H9 (cell line): ENCODE measurements at regions not wholly inside any gene's neighbourhood (a gene's known extent, or its start where the extent isn't known, plus 50 kb on each side); places are given as distances from the start of the nearest gene placed in this dataset.

ENCODE experiments used
- DNase-seq: peaks from one replicate; pipeline ENCODE4 v3.0.0-alpha.2; 2017
- H2AFZ ChIP-seq: one replicate; pipeline ENCODE4 v1.6.1; 2013; ENCODE audit warnings: mild to moderate bottlenecking, low read length, control low read depth, moderate library complexity
- H2AK5ac ChIP-seq: 2 replicates; pipeline ENCODE4 v1.6.1; 2013; ENCODE audit warnings: low read length, control low read depth, mixed read lengths; ENCODE audit not compliant: insufficient read length
- H2BK120ac ChIP-seq: one replicate; pipeline ENCODE4 v1.6.1; 2013; ENCODE audit warnings: low read depth, mild to moderate bottlenecking, low read length, control low read depth, inconsistent platforms; ENCODE audit not compliant: poor library complexity, severe bottlenecking
- H2BK12ac ChIP-seq: 2 replicates; pipeline ENCODE4 v1.6.1; 2013; ENCODE audit warnings: low read length, control low read depth, mixed read lengths, low read depth; ENCODE audit not compliant: insufficient read length
- H2BK15ac ChIP-seq: 2 replicates; pipeline ENCODE4 v1.6.1; 2013; ENCODE audit warnings: low read depth, low read length, control low read depth
- H2BK20ac ChIP-seq: one replicate; pipeline ENCODE4 v1.6.1; 2013; ENCODE audit warnings: low read depth, mild to moderate bottlenecking, low read length, control low read depth, inconsistent platforms; ENCODE audit not compliant: poor library complexity, severe bottlenecking
- H2BK5ac ChIP-seq: 2 replicates; pipeline ENCODE4 v1.6.1; 2013; ENCODE audit warnings: low read length, control low read depth, mixed read lengths; ENCODE audit not compliant: insufficient read length
- H3K14ac ChIP-seq: 2 replicates; pipeline ENCODE4 v1.6.1; 2013; ENCODE audit warnings: low read length, control low read depth; ENCODE audit not compliant: insufficient read depth
- H3K18ac ChIP-seq: 2 replicates; pipeline ENCODE4 v1.6.1; 2013; ENCODE audit warnings: low read depth, mild to moderate bottlenecking, mixed read lengths, low read length, control low read depth; ENCODE audit not compliant: insufficient read length
- H3K23ac ChIP-seq: 2 replicates; pipeline ENCODE4 v1.6.1; 2013; ENCODE audit warnings: low read length, control low read depth, mixed read lengths, low read depth; ENCODE audit not compliant: insufficient read length
- H3K23me2 ChIP-seq: 2 replicates; pipeline ENCODE4 v1.6.1; 2013; ENCODE audit warnings: low read depth, mild to moderate bottlenecking, mixed read lengths, low read length, control low read depth; ENCODE audit not compliant: insufficient read length, poor library complexity, severe bottlenecking
- H3K27ac ChIP-seq: 2 replicates; pipeline ENCODE4 v1.5.1; 2013; ENCODE audit warnings: low read length, control low read depth, mixed read lengths, low read depth; ENCODE audit not compliant: insufficient read length
- H3K27me3 ChIP-seq: 2 replicates; pipeline ENCODE4 v1.6.1; 2013; ENCODE audit warnings: low read length, control low read depth, inconsistent platforms; ENCODE audit not compliant: insufficient read depth
- H3K4ac ChIP-seq: 2 replicates; pipeline ENCODE4 v1.6.1; 2013; ENCODE audit warnings: low read depth, mild to moderate bottlenecking, control low read depth, inconsistent platforms, low read length, moderate library complexity
- H3K4me1 ChIP-seq: 2 replicates; pipeline ENCODE4 v1.6.1; 2013; ENCODE audit warnings: low read length, control low read depth, inconsistent platforms; ENCODE audit not compliant: insufficient read depth
- H3K4me2 ChIP-seq: 2 replicates; pipeline ENCODE4 v1.6.1; 2013; ENCODE audit warnings: low read length, control low read depth, mixed read lengths; ENCODE audit not compliant: insufficient read length, insufficient read depth
- H3K56ac ChIP-seq: 2 replicates; pipeline ENCODE4 v1.6.1; 2013; ENCODE audit warnings: low read depth, mild to moderate bottlenecking, mixed read lengths, low read length, control low read depth; ENCODE audit not compliant: insufficient read length
- H3K79me1 ChIP-seq: 2 replicates; pipeline ENCODE4 v1.6.1; 2013; ENCODE audit warnings: low read depth, mild to moderate bottlenecking, moderate library complexity, low read length, control low read depth, inconsistent platforms; ENCODE audit not compliant: insufficient read depth, poor library complexity, severe bottlenecking
- H3K79me2 ChIP-seq: 2 replicates; pipeline ENCODE4 v1.6.1; 2013; ENCODE audit warnings: low read length, control low read depth, inconsistent platforms; ENCODE audit not compliant: insufficient read depth
- H3K9ac ChIP-seq: 2 replicates; pipeline ENCODE4 v1.6.1; 2013; ENCODE audit warnings: low read length, control low read depth, mixed read lengths; ENCODE audit not compliant: insufficient read length; ENCODE audit errors: extremely low read depth
- H3K9me3 ChIP-seq: one replicate; pipeline ENCODE4 v1.6.1; 2013; ENCODE audit warnings: low read depth, low read length, inconsistent platforms; ENCODE audit not compliant: control insufficient read depth
- H3T11ph ChIP-seq: one replicate; pipeline ENCODE4 v1.6.1; 2013; ENCODE audit warnings: mild to moderate bottlenecking, low read length, control low read depth, inconsistent platforms
- H4K20me1 ChIP-seq: one replicate; pipeline ENCODE4 v1.6.1; 2013; ENCODE audit not compliant: control insufficient read depth, insufficient read length, insufficient read depth
- H4K5ac ChIP-seq: 2 replicates; pipeline ENCODE4 v1.6.1; 2013; ENCODE audit warnings: low read depth, mild to moderate bottlenecking, mixed read lengths, low read length, control low read depth; ENCODE audit not compliant: insufficient read length
- H4K8ac ChIP-seq: replicated peaks from 2 replicates; pipeline ENCODE4 v1.6.1; 2013; ENCODE audit warnings: low read length, control low read depth, mixed read lengths, low read depth; ENCODE audit not compliant: insufficient read length
- H4K91ac ChIP-seq: 2 replicates; pipeline ENCODE4 v1.6.1; 2013; ENCODE audit warnings: low read depth, mild to moderate bottlenecking, moderate library complexity, mixed read lengths, low read length, control low read depth; ENCODE audit not compliant: insufficient read length
- H3K27ac Mint-ChIP-seq, 3 experiments: 2 replicates in 2 of 3; 3 replicates in 1 of 3; pipeline ENCODE4 v1.8.0; 2020 to 2021; ENCODE audit warnings: mixed read lengths in 3 of 3, mild to moderate bottlenecking in 1 of 3, moderate library complexity in 1 of 3
- H3K27me3 Mint-ChIP-seq: 2 replicates; pipeline ENCODE4 v1.8.0; 2021; ENCODE audit warnings: low read depth, mild to moderate bottlenecking, moderate library complexity, mixed read lengths
- H3K36me3 Mint-ChIP-seq, 3 experiments: 2 replicates in 2 of 3; 3 replicates in 1 of 3; pipeline ENCODE4 v1.8.0; 2020 to 2021; ENCODE audit warnings: low read depth in 3 of 3, mixed read lengths in 3 of 3; ENCODE audit not compliant: insufficient read depth in 1 of 3
- H3K4me1 Mint-ChIP-seq, 2 experiments: 2 replicates each; pipeline ENCODE4 v1.8.0; 2020; ENCODE audit warnings: mixed read lengths in 2 of 2
- H3K4me3 Mint-ChIP-seq, 2 experiments: 2 replicates in 1 of 2; 3 replicates in 1 of 2; pipeline ENCODE4 v1.8.0; 2020 to 2021; ENCODE audit warnings: mild to moderate bottlenecking in 2 of 2, mixed read lengths in 2 of 2, moderate library complexity in 1 of 2
- H3K9me3 Mint-ChIP-seq, 2 experiments: 2 replicates in 1 of 2; 3 replicates in 1 of 2; pipeline ENCODE4 v1.8.0; 2020; ENCODE audit warnings: mild to moderate bottlenecking in 2 of 2, mixed read lengths in 2 of 2, moderate library complexity in 1 of 2
- CTCF ChIP-seq: fragments of 200-600 bp; sonication (generic); conservative IDR thresholded peaks from 3 replicates; pipeline ENCODE4 v1.8.0; 2021; ENCODE audit warnings: antibody characterized with exemption, mild to moderate bottlenecking
- WGBS: extraction: QIAGEN DNeasy Blood & Tissue Kit; methylation state at CpG from one replicate; pipeline ENCODE4 v1.1.7; 2013; ENCODE audit warnings: missing lambda C conversion rate, low lambda C conversion rate, mixed read lengths; ENCODE audit not compliant: insufficient read length; ENCODE audit errors: extremely low coverage; 5-methylcytosine and 5-hydroxymethylcytosine counted together

- no peak for DNase-seq
- H3T11ph ChIP-seq = no peak overlapping the region
- H2BK12ac ChIP-seq = no peak overlapping the region
- H3K9ac ChIP-seq = no peak overlapping the region
- TF ChIP-seq CTCF = no peak
- no peaks in the 10 kb centered on the region for H4K20me1 ChIP-seq
- H3K27me3 ChIP-seq = no peaks in the 10 kb centered on the region
- Mint-ChIP-seq H3K27ac (no peak overlapping the region), H3K27me3 (no peaks in the 10 kb centered on the region), H3K4me1 (peaks cover 3 to 7% of the 10 kb centered on the region in 2 experiments), H3K36me3 (no peaks in the 10 kb centered on the region), H3K9me3 (no peaks in the 10 kb centered on the region), H3K4me3 (no peak overlapping the region)
- H2AK5ac ChIP-seq = no peak overlapping the region
- no peak overlapping the region for H2BK5ac ChIP-seq
- H2AFZ ChIP-seq = no peak overlapping the region
- no peak overlapping the region for H4K5ac ChIP-seq
- H3K79me2 ChIP-seq = no peaks in the 10 kb centered on the region
- H2BK15ac ChIP-seq = no peak overlapping the region
- no peak overlapping the region for H4K91ac ChIP-seq
- no peak overlapping the region for H3K18ac ChIP-seq
- H3K56ac ChIP-seq = no peak overlapping the region
- H3K14ac ChIP-seq = no peak overlapping the region
- H3K23me2 ChIP-seq = no peaks in the 10 kb centered on the region
- H3K23ac ChIP-seq = no peak overlapping the region
- no peak overlapping the region for H4K8ac ChIP-seq
- no peaks in the 10 kb centered on the region for H3K4me1 ChIP-seq
- no CpG with 5 or more reads among the region's 2 CpGs for WGBS
- H3K27ac ChIP-seq = no peak overlapping the region
- H2BK20ac ChIP-seq = no peak overlapping the region
- no peak overlapping the region for H2BK120ac ChIP-seq
- H3K4me2 ChIP-seq = no peak overlapping the region
- H3K79me1 ChIP-seq = no peaks in the 10 kb centered on the region
- H3K4ac ChIP-seq = no peak overlapping the region
- H3K9me3 ChIP-seq = no peaks in the 10 kb centered on the region
Measured at GRCh38 chr3:159904911-159905310, 83.7 kb upstream of the IL12A start.
